AG09309 (cell line): ENCODE measurements at regions not wholly inside any gene's neighbourhood (a gene's known extent, or its start where the extent isn't known, plus 50 kb on each side); places are given as distances from the start of the nearest gene placed in this dataset.

Experiments
- DNase-seq: peaks from one replicate; pipeline ENCODE4 v3.0.0-alpha.2; 2010; ENCODE audit warnings: low read depth
- H3K4me3 ChIP-seq: 2 replicates; pipeline ENCODE4 v1.5.1; 2011; ENCODE audit warnings: mild to moderate bottlenecking, low read depth, low read length, moderate library complexity; ENCODE audit not compliant: control insufficient read depth
- TF ChIP-seq, protein P1 (sequence below): IDR thresholded peaks from 2 replicates; pipeline ENCODE4 v1.5.1; 2011; ENCODE audit warnings: mild to moderate bottlenecking, low read depth, low read length, inconsistent platforms; ENCODE audit not compliant: insufficient read depth, control insufficient read depth; ENCODE audit errors: missing control alignments

DNA sequence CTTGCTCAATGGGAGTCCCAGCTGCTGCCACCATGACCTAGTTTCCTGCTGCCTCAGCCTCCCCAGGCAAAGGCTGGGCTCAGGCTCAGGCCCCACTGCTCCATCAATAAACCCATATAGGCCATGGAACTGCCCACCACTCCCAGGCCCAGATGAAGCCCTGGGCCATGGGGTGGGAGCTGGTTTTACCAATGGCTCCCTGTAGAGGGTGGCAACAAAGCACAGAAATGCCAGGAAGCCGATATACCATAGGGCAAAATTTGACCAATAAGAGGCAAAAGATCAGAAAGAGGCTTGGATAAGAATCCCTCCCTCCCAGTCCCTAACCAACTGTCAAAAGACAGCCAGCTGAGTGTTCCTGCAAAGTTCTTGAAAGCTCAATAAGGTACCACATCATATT is 101.8 kb upstream of the DOCK1 start:
- no peak for DNase-seq
- TF ChIP-seq, protein P1, sequence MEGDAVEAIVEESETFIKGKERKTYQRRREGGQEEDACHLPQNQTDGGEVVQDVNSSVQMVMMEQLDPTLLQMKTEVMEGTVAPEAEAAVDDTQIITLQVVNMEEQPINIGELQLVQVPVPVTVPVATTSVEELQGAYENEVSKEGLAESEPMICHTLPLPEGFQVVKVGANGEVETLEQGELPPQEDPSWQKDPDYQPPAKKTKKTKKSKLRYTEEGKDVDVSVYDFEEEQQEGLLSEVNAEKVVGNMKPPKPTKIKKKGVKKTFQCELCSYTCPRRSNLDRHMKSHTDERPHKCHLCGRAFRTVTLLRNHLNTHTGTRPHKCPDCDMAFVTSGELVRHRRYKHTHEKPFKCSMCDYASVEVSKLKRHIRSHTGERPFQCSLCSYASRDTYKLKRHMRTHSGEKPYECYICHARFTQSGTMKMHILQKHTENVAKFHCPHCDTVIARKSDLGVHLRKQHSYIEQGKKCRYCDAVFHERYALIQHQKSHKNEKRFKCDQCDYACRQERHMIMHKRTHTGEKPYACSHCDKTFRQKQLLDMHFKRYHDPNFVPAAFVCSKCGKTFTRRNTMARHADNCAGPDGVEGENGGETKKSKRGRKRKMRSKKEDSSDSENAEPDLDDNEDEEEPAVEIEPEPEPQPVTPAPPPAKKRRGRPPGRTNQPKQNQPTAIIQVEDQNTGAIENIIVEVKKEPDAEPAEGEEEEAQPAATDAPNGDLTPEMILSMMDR = no peak
- H3K4me3 ChIP-seq = no peak overlapping the region

DNA sequence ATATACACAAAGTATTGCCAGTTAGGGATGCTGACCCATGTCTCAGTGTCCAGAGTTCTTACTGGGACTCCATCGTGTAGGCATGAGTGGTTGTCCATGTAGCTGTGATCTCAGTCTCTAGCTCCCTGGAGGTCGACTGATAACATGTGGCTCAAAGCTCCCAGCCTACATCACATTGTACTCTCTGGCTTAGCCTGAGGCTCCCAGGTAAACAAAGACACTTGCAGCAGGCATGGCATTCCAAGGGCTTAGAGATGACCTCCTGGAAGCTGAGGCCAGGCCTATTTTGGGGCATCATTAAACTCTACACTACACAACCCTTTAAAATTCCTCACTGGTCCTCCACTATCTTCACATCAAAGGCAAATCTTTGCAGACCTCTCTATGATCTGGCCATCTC is 100.8 kb upstream of the DOCK1 start:
- TF ChIP-seq, protein P1 = no peak
- no peak for DNase-seq
- no peak overlapping the region for H3K4me3 ChIP-seq

DNA sequence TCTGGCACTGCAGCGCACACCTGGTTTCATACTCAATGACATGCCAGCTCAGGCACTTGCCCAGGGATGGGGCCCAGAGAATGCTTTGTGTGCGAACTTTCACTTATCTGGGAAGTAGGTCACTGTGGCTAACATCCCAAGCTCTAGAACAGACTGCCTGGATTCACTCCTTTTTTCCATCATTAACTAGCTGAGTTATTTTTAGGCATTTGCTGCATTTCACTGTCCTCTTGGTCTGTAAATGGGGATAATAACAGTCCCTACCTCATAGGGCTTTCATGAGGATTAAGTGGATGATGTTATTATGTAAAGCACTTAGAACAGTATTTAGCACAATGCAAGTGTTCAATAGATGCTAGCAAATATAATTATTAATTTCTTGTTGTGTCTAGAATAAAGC is 98.7 kb upstream of the DOCK1 start:
- TF ChIP-seq, protein P1 = no peak
- no peak for DNase-seq
- H3K4me3 ChIP-seq = no peak overlapping the region

DNA sequence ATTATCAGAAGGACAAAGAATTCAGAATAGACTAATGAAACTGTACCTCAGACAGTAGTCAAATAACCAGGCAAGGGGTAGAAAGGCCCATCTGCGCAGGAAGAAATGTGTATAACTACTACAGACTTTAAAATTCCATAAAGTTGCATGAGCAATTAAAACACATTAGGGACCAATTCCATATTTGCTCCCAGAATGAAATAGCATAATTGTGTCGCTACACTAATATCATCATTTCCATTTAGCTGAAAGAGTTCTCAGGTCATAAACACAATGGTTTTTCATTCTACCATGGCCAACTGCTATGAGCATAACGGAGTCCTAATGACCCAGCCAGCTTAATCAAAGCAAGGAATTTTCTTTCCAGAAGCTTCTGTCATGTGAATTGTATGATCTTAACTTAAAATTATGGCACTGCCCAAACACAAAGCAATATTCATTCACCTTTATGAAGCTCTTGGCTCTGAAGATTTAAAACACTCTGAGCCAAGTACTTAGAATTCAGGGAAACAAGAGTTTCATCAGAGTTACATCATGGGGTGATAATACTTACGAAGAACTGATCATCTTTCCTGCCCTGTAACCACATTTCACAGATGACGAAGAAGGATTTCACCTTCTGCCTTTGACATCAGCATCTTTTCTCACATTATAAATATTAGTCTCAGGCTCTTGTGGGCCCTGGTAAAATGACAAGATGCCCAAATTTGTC is 98.1 kb upstream of the DOCK1 start:
- TF ChIP-seq, protein P1 = no peak
- no peak overlapping the region for H3K4me3 ChIP-seq
- no peak for DNase-seq

DNA sequence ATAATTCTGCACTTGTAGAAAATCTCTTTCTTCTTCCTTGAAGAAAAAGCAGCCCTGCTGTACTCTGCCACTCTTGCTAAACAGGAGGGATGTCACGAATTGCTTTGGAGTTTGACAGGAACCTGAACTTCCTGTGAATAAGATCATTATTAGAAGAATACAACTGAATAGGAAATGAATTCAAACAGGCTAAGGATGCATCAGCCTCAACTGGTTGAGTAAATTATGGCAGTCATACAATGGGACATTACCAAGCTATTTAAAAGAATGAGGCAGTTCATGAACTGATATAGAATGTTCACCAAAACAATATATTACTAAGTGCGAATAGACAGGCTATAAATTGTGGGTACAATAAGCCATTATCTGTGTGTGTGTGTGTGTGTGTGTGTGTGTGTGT is 97.1 kb upstream of the DOCK1 start:
- H3K4me3 ChIP-seq = no peak overlapping the region
- TF ChIP-seq, protein P1 = no peak
- DNase-seq = no peak

DNA sequence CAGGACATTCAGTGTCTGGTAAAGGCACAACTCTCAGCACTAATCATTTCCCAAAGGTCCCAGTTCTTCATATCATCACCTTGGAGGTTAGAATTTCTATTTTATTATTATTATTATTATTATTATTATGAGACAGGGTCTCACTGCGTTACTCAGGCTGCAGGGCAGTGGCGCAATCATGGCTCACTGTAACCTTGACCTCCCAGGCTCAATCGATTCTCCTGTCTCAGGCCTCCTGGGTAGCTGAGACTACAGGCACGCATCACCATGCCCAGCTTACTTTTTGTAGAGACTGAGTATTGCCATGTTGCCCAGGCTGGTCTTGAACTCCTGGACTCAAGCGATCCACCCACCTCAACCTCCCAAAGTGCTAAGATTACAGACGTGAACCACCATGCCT is 91.8 kb upstream of the DOCK1 start:
- TF ChIP-seq, protein P1 = no peak
- H3K4me3 ChIP-seq = no peak overlapping the region
- DNase-seq = no peak
